ENCODE measurements at regions not wholly inside any gene's neighbourhood (a gene's known extent, or its start where the extent isn't known, plus 50 kb on each side); places are given as distances from the start of the nearest gene placed in this dataset.

GRCh38 chr2:192957425-192957824 is 762.7 kb upstream of the TMEFF2 start:
- Histone ChIP-seq H3K4me3 (ENCODE audit: extremely low read depth in 1 of 4, insufficient read depth in 2 of 4, low read depth in 3 of 4, low read length in 4 of 4) (no peak overlapping the region), H3K9ac (replicated peaks in 1 of 4; ENCODE audit: extremely low read depth in 1 of 4, low read depth in 3 of 4, low read length in 3 of 4) (no peak overlapping the region), H3K27me3 (replicated peaks in 1 of 4; ENCODE audit: control insufficient read depth in 3 of 4, extremely low read depth in 1 of 4, insufficient read depth in 3 of 4, low read length in 3 of 4) (no peaks in the 10 kb centered on the region), H3K9me3 (ENCODE audit: insufficient read depth in 2 of 2, low read depth in 1 of 2, low read length in 1 of 2) (no peaks in the 10 kb centered on the region), H2BK5ac (ENCODE audit: low read depth, low read length) (no peak overlapping the region), H2AFZ (ENCODE audit: low read length) (no peak overlapping the region), H3K4me2 (ENCODE audit: insufficient read depth in 1 of 2, low read depth in 2 of 2, low read length in 2 of 2) (no peak overlapping the region), H3K4ac (replicated peaks; ENCODE audit: insufficient read length, low read depth, low read length) (no peak overlapping the region), H4K20me1 (replicated peaks in 1 of 2; ENCODE audit: control insufficient read depth in 1 of 2, insufficient read depth in 2 of 2, low read length in 2 of 2) (no peaks in the 10 kb centered on the region), H4K8ac (ENCODE audit: extremely low read depth, insufficient read depth, low read length) (no peak overlapping the region), H3K14ac (ENCODE audit: insufficient read length) (no peak overlapping the region), H3K36me3 (ENCODE audit: control insufficient read depth in 2 of 4, insufficient read depth in 4 of 4, low read length in 3 of 4) (no peaks in the 10 kb centered on the region), H3K4me1 (replicated peaks in 1 of 4; ENCODE audit: control insufficient read depth in 3 of 4, insufficient read depth in 4 of 4, low read length in 3 of 4) (no peaks in the 10 kb centered on the region), H3K56ac (replicated peaks; ENCODE audit: insufficient read length, low read depth, low read length) (no peak overlapping the region), H3K79me2 (ENCODE audit: control insufficient read depth in 1 of 2, insufficient read depth in 2 of 2, low read length in 2 of 2) (no peaks in the 10 kb centered on the region), H3K27ac (ENCODE audit: low read depth, low read length) (no peak overlapping the region), H3K23ac (ENCODE audit: insufficient read length) (no peak overlapping the region), H3K79me1 (ENCODE audit: low read depth, low read length) (no peaks in the 10 kb centered on the region), H2AK5ac (ENCODE audit: low read depth, low read length) (no peak overlapping the region), H2BK20ac (ENCODE audit: low read length) (no peak overlapping the region), H3K18ac (ENCODE audit: extremely low read depth, low read length) (no peak overlapping the region), H2BK120ac (replicated peaks; ENCODE audit: low read depth, low read length) (no peak overlapping the region), H4K5ac (ENCODE audit: insufficient read length, low read depth, low read length) (no peak overlapping the region), H4K91ac (replicated peaks; ENCODE audit: insufficient read length, low read length) (no peak overlapping the region), H3K23me2 (ENCODE audit: low read depth, low read length) (no peaks in the 10 kb centered on the region), H2BK12ac (ENCODE audit: low read depth, low read length) (no peak overlapping the region), H2BK15ac (ENCODE audit: low read length) (no peak overlapping the region)
- DNase-seq (ENCODE audit: low read depth in 1 of 2, low spot score in 2 of 2) = no peak
- CTCF ChIA-PET (ENCODE audit: partially characterized antibody) = no interaction called here
- POLR2A ChIA-PET (ENCODE audit: partially characterized antibody) = no interaction called here
- no peak for FAIRE-seq
- 93% methylated on average over 5 of the region's 5 CpGs; no CpG with 5 or more reads in 1 of the 2 experiments for WGBS, 2 experiments (ENCODE audit: extremely low coverage in 1 of 2, insufficient coverage in 1 of 2, insufficient read length in 1 of 2, insufficient replicate concordance in 2 of 2, low coverage in 1 of 2, low lambda C conversion rate in 2 of 2, missing lambda C conversion rate in 1 of 2)
- TF ChIP-seq NANOG (IDR thresholded peaks at IDR 0.05; ENCODE audit: insufficient read depth, low read depth, low read length, poor library complexity, severe bottlenecking) = no peak
- no peak for TF ChIP-seq TCF12 (IDR thresholded peaks at IDR 0.05; ENCODE audit: low read depth, low read length)
- no peak for TF ChIP-seq PHF8 (conservative IDR thresholded peaks at IDR 0.05; ENCODE audit: low read depth, low read length)
- no peak for TF ChIP-seq SUZ12 (IDR thresholded peaks at IDR 0.05; ENCODE audit: low read length)
- TF ChIP-seq SP2 (IDR thresholded peaks at IDR 0.05; ENCODE audit: low read length) = no peak
- TF ChIP-seq TAF1 (IDR thresholded peaks at IDR 0.05; ENCODE audit: low read depth, low read length) = no peak
- TF ChIP-seq HDAC6 (IDR thresholded peaks at IDR 0.05; ENCODE audit: low read depth, low read length) = no peak
- no peak for TF ChIP-seq NRF1 (IDR thresholded peaks at IDR 0.05; ENCODE audit: low read depth, low read length)
- no peak for TF ChIP-seq RXRA (IDR thresholded peaks at IDR 0.05; ENCODE audit: insufficient read depth, low read depth, low read length)
- no peak for TF ChIP-seq EGR1 (IDR thresholded peaks at IDR 0.05; ENCODE audit: borderline replicate concordance, low read depth, low read length)
- TF ChIP-seq RNF2 (IDR thresholded peaks at IDR 0.05; ENCODE audit: borderline replicate concordance, low read depth, low read length, missing control alignments, poor library complexity, severe bottlenecking) = no peak
- TF ChIP-seq ATF2 (IDR thresholded peaks at IDR 0.05; ENCODE audit: low read length) = no peak
